GM18505 (cell line): ENCODE measurements at regions not wholly inside any gene's neighbourhood (a gene's known extent, or its start where the extent isn't known, plus 50 kb on each side); places are given as distances from the start of the nearest gene placed in this dataset.

Experiments
- ATAC-seq: cut with Tn5 transposase; IDR thresholded peaks from one replicate; pipeline ENCODE4 v1.9.1; 2021; ENCODE audit not compliant: unreplicated experiment
- POLR2A ChIP-seq: IDR thresholded peaks from 4 replicates; pipeline ENCODE4 v1.6.1; 2011; ENCODE audit warnings: borderline replicate concordance; ENCODE audit not compliant: insufficient read depth, insufficient read length; ENCODE audit errors: extremely low read depth

DNA sequence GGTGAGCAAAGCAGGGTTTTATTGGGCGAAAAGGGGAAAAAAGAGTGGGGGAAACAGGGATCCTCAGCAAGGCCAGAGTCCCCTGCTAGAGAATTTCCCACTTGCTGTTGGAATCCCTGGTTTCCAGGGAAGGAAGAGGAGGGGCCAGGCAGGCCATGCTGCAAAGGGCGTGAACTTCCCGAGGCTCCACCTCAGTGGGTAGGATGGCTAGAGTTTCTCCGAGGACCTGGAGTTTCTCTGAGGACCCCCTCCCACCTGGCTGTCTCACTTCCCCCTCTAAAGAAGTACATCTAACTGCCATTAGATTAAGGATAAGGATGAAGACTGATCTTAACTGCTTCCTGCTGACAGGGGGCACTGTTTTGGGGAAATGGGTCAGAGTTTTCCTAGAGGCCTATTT, 1239.3 kb upstream of the GJE1 start:
- no peak for ATAC-seq
- no peak for TF ChIP-seq POLR2A

GRCh38 chr6:140879946-140880345, 1252.8 kb upstream of the GJE1 start:
- no peak for TF ChIP-seq POLR2A
- no peak for ATAC-seq

GRCh38 chr6:140874066-140874465, 1258.7 kb upstream of the GJE1 start:
- TF ChIP-seq POLR2A, result no peak
- ATAC-seq, result no peak

- TF ChIP-seq POLR2A, result no peak
- no peak for ATAC-seq
Observed at GRCh38 chr6:140872885-140873284, 1259.8 kb upstream of the GJE1 start.

GRCh38 chr6:140871911-140872310, 1260.8 kb upstream of the GJE1 start:
- TF ChIP-seq POLR2A, result no peak
- no peak for ATAC-seq

DNA sequence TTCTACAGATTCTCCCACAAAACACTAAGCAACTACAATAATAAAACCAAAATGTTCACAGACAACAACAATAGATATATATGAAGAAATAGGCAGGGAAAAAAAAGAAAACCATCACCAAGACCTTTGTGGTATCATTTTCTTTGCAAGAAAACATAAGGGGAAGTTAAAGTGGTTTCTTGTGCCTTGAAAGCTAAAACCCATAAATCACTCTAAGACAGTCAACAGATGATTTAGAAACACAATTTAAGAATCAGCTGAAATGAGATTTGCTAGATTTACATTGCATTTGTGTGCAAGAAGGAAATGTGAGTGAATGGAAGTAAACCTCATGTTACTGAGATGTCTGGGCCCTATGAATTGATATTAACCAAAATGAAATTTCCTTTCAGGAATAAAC, 1265.4 kb upstream of the GJE1 start:
- ATAC-seq, result no peak
- no peak for TF ChIP-seq POLR2A

DNA sequence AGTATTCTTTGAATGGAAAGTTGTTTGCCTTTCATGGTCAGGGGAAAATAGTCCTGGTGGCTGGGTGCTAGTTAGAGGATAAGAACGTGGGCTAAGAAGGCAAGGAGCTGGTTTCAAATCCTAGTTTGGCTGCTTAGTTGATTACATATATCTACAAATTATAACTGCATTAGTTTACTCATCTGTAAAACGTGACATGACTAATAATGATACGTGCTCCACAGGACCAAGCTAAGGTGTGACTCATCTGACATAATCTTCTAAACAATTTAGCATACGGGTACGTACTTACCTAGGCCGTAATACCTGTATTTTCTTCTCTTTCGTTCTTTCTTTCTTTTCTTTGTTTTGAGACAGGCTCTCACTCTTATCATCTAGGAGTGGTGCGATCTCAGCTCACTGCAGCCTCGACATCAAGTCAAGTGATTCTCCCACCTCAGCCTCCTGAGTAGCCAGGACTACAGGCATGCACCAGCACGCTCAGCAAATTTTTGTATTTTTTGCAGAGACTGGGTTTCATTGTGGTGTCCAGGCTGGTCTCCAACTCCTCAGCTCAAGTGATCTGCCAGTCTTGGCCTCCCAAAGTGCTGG, 1274.2 kb upstream of the GJE1 start:
- no peak for ATAC-seq

GRCh38 chr6:140857739-140858380, 1274.9 kb upstream of the GJE1 start:
- no peak for TF ChIP-seq POLR2A
- no peak for ATAC-seq

More for the DNA sequence above, 1274.2 kb upstream of the GJE1 start:
- TF ChIP-seq POLR2A, result no peak

- TF ChIP-seq POLR2A, result no peak
- ATAC-seq, result no peak
Observed at GRCh38 chr6:140855520-140855919, 1277.2 kb upstream of the GJE1 start.

- ATAC-seq, result no peak
- TF ChIP-seq POLR2A, result no peak
Observed at GRCh38 chr6:140854318-140854717, 1278.4 kb upstream of the GJE1 start.

- TF ChIP-seq POLR2A, result no peak
- ATAC-seq, result no peak
Observed at GRCh38 chr6:140850438-140850837, 1282.3 kb upstream of the GJE1 start.

DNA sequence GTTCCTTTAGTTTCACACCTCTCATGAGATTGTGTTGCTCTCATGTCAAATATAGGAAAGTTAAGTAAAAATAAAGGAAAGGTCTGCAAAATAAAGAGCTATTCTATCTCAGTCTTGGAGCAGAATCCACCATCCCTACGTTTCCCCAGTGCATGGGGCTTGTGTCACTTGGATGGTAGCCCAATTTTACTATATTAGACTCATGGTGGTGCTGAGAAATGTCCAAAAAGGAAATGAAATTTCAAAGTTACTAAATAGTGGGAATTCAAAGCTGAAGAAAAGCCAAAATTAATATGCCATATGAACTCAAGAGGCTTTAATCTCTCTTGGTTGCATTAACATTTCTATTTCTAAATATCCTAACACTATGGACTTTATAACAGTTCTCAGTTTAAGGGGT, 1283.3 kb upstream of the GJE1 start:
- no peak for TF ChIP-seq POLR2A
- no peak for ATAC-seq

- no peak for TF ChIP-seq POLR2A
Observed at GRCh38 chr6:140847262-140847645, 1285.5 kb upstream of the GJE1 start.

DNA sequence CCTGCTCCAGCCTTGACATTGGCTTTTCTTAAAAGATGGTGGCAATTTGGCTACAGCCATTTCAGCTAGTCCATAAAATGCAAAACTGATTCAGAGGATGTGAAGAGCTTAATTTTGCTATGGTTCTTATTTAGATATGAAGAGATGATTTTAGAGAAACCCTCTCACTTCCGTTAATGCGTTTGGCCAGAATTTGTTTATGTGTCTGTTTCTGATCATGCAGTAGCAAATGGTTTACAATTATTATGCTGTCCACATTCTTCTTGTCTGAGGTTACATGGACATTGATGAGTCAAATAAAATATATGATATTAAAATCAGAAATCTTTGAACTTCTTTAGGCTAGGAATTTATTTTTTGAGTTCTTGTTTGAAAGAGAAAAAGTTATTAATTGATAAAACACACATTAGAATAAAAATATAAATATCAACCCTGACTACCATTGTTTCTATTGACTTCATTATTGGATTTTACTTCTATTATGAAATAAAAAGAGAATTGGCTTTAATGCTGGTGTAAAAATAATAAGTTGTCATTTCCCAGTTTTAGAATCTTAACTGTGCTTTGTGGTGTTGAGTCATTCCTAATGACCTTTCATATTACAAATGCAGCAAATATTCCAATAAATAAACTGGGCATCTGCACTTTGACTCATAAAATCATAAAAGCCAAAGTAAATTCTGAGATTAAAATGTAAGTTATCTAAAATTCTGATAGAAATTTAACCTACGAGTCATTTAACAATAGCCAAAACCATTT, 1286.0 kb upstream of the GJE1 start:
- no peak for ATAC-seq
- no peak for TF ChIP-seq POLR2A

More at GRCh38 chr6:140847262-140847645, 1285.5 kb upstream of the GJE1 start:
- ATAC-seq, result no peak
